A549 (cell line): ENCODE measurements at regions not wholly inside any gene's neighbourhood (a gene's known extent, or its start where the extent isn't known, plus 50 kb on each side); places are given as distances from the start of the nearest gene placed in this dataset.

Experiments
- ATAC-seq, 2 experiments: fragments of 200-7000 bp in 1 of 2; fragments of >200 bp in 1 of 2; cut with Nextera tagmentation in 1 of 2; cut with Tn5 transposase in 1 of 2; 3 replicates each; pipeline versions ENCODE4 v1.8.0 to v1.9.1; 2018 to 2020; ENCODE audit warnings: mild to moderate bottlenecking in 1 of 2, moderate library complexity in 1 of 2
- CTCF ChIA-PET: fragments of 300-600 bp; sonication (Branson Sonifier 250); formaldehyde crosslinking; extraction: SDS; loops from one replicate; lab custom pipeline; 2021; ENCODE audit warnings: antibody characterized with exemption, inconsistent platforms; lab: Yijun Ruan, JAX
- POLR2A ChIA-PET: fragments of 350-600 bp; formaldehyde crosslinking; extraction: SDS; loops from one replicate; lab custom pipeline; 2021; ENCODE audit warnings: antibody characterized with exemption, inconsistent platforms; lab: Yijun Ruan, JAX
- DNase-seq, 2 experiments: peaks; one replicate each; pipeline versions ENCODE4 v3.0.0 to v3.0.0-alpha.2; 2011 to 2016; ENCODE audit warnings: low read depth in 1 of 2, low spot score in 1 of 2
- FAIRE-seq: peaks from 2 replicates; lab custom pipeline; 2011; peaks lifted over from hg19 to GRCh38; lab: Jason Lieb, UNC
- H3K27ac ChIP-seq, 2 experiments: fragments of >200 bp; sonication (Bioruptor Twin); formaldehyde crosslinking; 3 replicates each; pipeline ENCODE4 v1.5.1; 2016 to 2017
- H3K4me1 ChIP-seq: fragments of >200 bp; sonication (Bioruptor Twin); formaldehyde crosslinking; 3 replicates; pipeline ENCODE4 v1.6.1; 2016
- H3K4me2 ChIP-seq: fragments of >200 bp; sonication (Bioruptor Twin); formaldehyde crosslinking; 3 replicates; pipeline ENCODE4 v1.6.1; 2016
- H3K4me3 ChIP-seq: fragments of >200 bp; sonication (Bioruptor Twin); formaldehyde crosslinking; 3 replicates; pipeline ENCODE4 v1.5.1; 2016
- H3K9me3 ChIP-seq: fragments of >200 bp; sonication (Bioruptor Twin); formaldehyde crosslinking; 3 replicates; pipeline ENCODE4 v1.6.1; 2016
- CEBPB ChIP-seq, 2 experiments: fragments of >200 bp in 1 of 2; sonication (Bioruptor Twin) in 1 of 2; formaldehyde crosslinking in 1 of 2; IDR thresholded peaks; 2 replicates each; pipeline ENCODE4 v1.6.1; 2012 to 2016
- HOXA7 ChIP-seq: fragments of 250-450 bp; sonication (Bioruptor Pico); IDR thresholded peaks from 2 replicates; pipeline ENCODE4 v1.5.0; 2020; ENCODE audit warnings: mild to moderate bottlenecking, moderate library complexity
- HOXB13 ChIP-seq: fragments of 250-450 bp; sonication (Bioruptor Pico); IDR thresholded peaks from 2 replicates; pipeline ENCODE4 v1.5.0; 2020; ENCODE audit warnings: low read depth, mild to moderate bottlenecking, moderate library complexity
- HOXB5 ChIP-seq: fragments of 250-450 bp; sonication (Bioruptor Pico); IDR thresholded peaks from 2 replicates; pipeline ENCODE4 v1.5.0; 2020; ENCODE audit warnings: mild to moderate bottlenecking, moderate library complexity
- KDM5A ChIP-seq: fragments of 200-600 bp; sonication (generic); IDR thresholded peaks from 2 replicates; pipeline ENCODE4 v1.6.1; 2016; ENCODE audit warnings: antibody characterized with exemption, mild to moderate bottlenecking
- RAD21 ChIP-seq, 2 experiments: fragments of >200 bp in 1 of 2; sonication (Bioruptor Twin) in 1 of 2; formaldehyde crosslinking in 1 of 2; IDR thresholded peaks in 1 of 2; conservative IDR thresholded peaks in 1 of 2; 2 replicates in 1 of 2; 3 replicates in 1 of 2; pipeline ENCODE4 v1.6.1; 2012 to 2018; ENCODE audit warnings: inconsistent platforms in 1 of 2
- RARB ChIP-seq: fragments of 250-450 bp; sonication (Bioruptor Pico); IDR thresholded peaks from 2 replicates; pipeline ENCODE4 v1.8.0; 2021; ENCODE audit warnings: mild to moderate bottlenecking, moderate library complexity
- RCOR1 ChIP-seq: fragments of 150-350 bp; IDR thresholded peaks from 2 replicates; pipeline ENCODE4 v1.6.1; 2014; ENCODE audit warnings: antibody characterized with exemption, low read length, low read depth
- ZFP36 ChIP-seq: fragments of 450-650 bp; IDR thresholded peaks from 2 replicates; pipeline ENCODE4 v1.6.1; 2014; ENCODE audit warnings: borderline replicate concordance; ENCODE audit not compliant: partially characterized antibody
- ZSCAN20 ChIP-seq: fragments of 250-450 bp; sonication (Bioruptor Pico); IDR thresholded peaks from 2 replicates; pipeline ENCODE4 v1.8.0; 2022; ENCODE audit warnings: mild to moderate bottlenecking, moderate library complexity
- WGBS: methylation state at CpG from one replicate; pipeline ENCODE4 v1.1.6; 2017; ENCODE audit errors: missing lambda C conversion rate; 5-methylcytosine and 5-hydroxymethylcytosine counted together
- TF ChIP-seq, protein P1 (sequence below): fragments of >200 bp; sonication (Bioruptor Twin); formaldehyde crosslinking; IDR thresholded peaks from 3 replicates; pipeline ENCODE4 v1.6.1; 2016
- TF ChIP-seq, protein P2 (sequence below): fragments of 450-650 bp; IDR thresholded peaks from 2 replicates; pipeline ENCODE4 v1.6.1; 2014; ENCODE audit warnings: antibody characterized with exemption
- TF ChIP-seq, protein P3 (sequence below): fragments of 200-600 bp; sonication (generic); IDR thresholded peaks from 2 replicates; pipeline ENCODE4 v1.6.1; 2016; ENCODE audit warnings: antibody characterized with exemption, mild to moderate bottlenecking, moderate library complexity
- TF ChIP-seq, protein P4 (sequence below): fragments of >200 bp; sonication (Bioruptor Twin); formaldehyde crosslinking; IDR thresholded peaks from 3 replicates; pipeline ENCODE4 v1.5.1; 2016
- TF ChIP-seq, protein P5 (sequence below): fragments of 250-450 bp; sonication (Bioruptor Pico); IDR thresholded peaks from 2 replicates; pipeline ENCODE4 v1.5.0; 2021; ENCODE audit warnings: mild to moderate bottlenecking, moderate library complexity, borderline replicate concordance

DNA sequence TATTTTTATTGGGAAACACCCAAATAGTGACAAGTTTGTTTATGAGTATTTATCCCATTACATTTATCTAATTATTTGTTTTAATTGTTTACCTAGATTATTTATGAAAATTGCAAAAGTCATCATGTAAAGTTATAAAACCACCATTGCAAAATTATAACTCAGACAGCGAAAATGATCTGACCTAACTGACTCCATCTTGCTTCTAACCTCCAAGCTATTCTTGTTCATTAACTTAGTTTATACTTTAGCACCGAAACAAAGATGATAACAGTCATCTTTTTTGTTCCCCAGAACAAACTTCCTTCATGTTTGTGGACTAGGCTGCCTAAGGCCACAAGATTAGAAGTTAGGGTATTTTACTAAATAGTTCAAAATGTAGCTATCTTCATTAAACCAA is 190.8 kb downstream of the FASLG start:
- Histone ChIP-seq H3K4me1 (no peaks in the 10 kb centered on the region), H3K9me3 (no peaks in the 10 kb centered on the region), H3K27ac (no peak overlapping the region), H3K4me2 (no peak overlapping the region), H3K4me3 (no peak overlapping the region)
- DNase-seq (no peak), ATAC-seq (no peak), FAIRE-seq (no peak)
- ChIA-PET POLR2A (no interaction called here), CTCF (interaction anchor here (1.4 kb wide), 1 partner anchor 23 kb away, joined by 4 read pairs; no protein-coding TSS in a partner anchor)
- TF ChIP-seq, protein P1, sequence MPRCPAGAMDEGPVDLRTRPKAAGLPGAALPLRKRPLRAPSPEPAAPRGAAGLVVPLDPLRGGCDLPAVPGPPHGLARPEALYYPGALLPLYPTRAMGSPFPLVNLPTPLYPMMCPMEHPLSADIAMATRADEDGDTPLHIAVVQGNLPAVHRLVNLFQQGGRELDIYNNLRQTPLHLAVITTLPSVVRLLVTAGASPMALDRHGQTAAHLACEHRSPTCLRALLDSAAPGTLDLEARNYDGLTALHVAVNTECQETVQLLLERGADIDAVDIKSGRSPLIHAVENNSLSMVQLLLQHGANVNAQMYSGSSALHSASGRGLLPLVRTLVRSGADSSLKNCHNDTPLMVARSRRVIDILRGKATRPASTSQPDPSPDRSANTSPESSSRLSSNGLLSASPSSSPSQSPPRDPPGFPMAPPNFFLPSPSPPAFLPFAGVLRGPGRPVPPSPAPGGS, result no peak
- TF ChIP-seq HOXB13 (CRISPR knock-in tag), result no peak
- TF ChIP-seq HOXA7 (CRISPR knock-in tag), result no peak
- no peak for TF ChIP-seq HOXB5
- TF ChIP-seq, protein P2, sequence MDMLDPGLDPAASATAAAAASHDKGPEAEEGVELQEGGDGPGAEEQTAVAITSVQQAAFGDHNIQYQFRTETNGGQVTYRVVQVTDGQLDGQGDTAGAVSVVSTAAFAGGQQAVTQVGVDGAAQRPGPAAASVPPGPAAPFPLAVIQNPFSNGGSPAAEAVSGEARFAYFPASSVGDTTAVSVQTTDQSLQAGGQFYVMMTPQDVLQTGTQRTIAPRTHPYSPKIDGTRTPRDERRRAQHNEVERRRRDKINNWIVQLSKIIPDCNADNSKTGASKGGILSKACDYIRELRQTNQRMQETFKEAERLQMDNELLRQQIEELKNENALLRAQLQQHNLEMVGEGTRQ, result no peak
- WGBS, result 85% methylated on average over 2 of the region's 2 CpGs

DNA sequence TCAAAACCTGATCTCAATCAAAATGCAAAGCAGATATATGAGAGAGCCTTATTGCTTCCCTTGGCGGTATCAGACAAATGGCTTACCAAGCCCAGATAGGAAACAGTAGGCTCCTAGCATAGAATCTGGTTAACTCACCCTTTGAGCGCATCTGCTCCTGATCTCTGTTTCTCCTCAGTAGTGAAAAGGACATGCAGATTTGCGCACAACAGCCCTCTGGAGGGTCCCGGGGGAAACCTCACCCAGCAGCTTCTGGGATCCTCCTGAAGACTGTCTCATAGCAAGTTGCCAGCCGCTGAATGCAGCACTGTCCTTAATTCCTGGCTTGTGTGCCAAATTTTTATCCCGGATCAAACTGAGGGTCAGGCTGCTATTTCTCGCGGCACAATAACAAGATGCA is 192.2 kb downstream of the FASLG start:
- WGBS, result 97% methylated on average over 8 of the region's 8 CpGs
- Histone ChIP-seq H3K4me1 (no peaks in the 10 kb centered on the region), H3K9me3 (no peaks in the 10 kb centered on the region), H3K4me3 (no peak overlapping the region), H3K4me2 (no peak overlapping the region)
- ChIA-PET POLR2A (no interaction called here), CTCF (interaction anchor here (1.2 to 1.4 kb wide), 2 partner anchors 25 to 351 kb away, joined by 4 to 5 read pairs; no protein-coding TSS in a partner anchor)
- ATAC-seq, result no peak
- DNase-seq, result no peak
- no peak for FAIRE-seq
- TF ChIP-seq ZSCAN20 (CRISPR knock-in tag) (no peak), ZFP36 (no peak), HOXB13 (CRISPR knock-in tag) (no peak), HOXB5 (no peak), RAD21 (conservative IDR thresholded peaks at IDR 0.05 in 1 of 2, IDR thresholded peaks at IDR 0.05 in 1 of 2) (no peak), RCOR1 (no peak), CEBPB (IDR thresholded peaks at IDR 0.05) (no peak), RARB (CRISPR knock-in tag) (no peak), KDM5A (no peak)
- TF ChIP-seq, protein P1, result no peak
- TF ChIP-seq, protein P3, sequence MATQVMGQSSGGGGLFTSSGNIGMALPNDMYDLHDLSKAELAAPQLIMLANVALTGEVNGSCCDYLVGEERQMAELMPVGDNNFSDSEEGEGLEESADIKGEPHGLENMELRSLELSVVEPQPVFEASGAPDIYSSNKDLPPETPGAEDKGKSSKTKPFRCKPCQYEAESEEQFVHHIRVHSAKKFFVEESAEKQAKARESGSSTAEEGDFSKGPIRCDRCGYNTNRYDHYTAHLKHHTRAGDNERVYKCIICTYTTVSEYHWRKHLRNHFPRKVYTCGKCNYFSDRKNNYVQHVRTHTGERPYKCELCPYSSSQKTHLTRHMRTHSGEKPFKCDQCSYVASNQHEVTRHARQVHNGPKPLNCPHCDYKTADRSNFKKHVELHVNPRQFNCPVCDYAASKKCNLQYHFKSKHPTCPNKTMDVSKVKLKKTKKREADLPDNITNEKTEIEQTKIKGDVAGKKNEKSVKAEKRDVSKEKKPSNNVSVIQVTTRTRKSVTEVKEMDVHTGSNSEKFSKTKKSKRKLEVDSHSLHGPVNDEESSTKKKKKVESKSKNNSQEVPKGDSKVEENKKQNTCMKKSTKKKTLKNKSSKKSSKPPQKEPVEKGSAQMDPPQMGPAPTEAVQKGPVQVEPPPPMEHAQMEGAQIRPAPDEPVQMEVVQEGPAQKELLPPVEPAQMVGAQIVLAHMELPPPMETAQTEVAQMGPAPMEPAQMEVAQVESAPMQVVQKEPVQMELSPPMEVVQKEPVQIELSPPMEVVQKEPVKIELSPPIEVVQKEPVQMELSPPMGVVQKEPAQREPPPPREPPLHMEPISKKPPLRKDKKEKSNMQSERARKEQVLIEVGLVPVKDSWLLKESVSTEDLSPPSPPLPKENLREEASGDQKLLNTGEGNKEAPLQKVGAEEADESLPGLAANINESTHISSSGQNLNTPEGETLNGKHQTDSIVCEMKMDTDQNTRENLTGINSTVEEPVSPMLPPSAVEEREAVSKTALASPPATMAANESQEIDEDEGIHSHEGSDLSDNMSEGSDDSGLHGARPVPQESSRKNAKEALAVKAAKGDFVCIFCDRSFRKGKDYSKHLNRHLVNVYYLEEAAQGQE, result no peak
- TF ChIP-seq, protein P4, sequence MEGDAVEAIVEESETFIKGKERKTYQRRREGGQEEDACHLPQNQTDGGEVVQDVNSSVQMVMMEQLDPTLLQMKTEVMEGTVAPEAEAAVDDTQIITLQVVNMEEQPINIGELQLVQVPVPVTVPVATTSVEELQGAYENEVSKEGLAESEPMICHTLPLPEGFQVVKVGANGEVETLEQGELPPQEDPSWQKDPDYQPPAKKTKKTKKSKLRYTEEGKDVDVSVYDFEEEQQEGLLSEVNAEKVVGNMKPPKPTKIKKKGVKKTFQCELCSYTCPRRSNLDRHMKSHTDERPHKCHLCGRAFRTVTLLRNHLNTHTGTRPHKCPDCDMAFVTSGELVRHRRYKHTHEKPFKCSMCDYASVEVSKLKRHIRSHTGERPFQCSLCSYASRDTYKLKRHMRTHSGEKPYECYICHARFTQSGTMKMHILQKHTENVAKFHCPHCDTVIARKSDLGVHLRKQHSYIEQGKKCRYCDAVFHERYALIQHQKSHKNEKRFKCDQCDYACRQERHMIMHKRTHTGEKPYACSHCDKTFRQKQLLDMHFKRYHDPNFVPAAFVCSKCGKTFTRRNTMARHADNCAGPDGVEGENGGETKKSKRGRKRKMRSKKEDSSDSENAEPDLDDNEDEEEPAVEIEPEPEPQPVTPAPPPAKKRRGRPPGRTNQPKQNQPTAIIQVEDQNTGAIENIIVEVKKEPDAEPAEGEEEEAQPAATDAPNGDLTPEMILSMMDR, result no peak
- TF ChIP-seq, protein P5, sequence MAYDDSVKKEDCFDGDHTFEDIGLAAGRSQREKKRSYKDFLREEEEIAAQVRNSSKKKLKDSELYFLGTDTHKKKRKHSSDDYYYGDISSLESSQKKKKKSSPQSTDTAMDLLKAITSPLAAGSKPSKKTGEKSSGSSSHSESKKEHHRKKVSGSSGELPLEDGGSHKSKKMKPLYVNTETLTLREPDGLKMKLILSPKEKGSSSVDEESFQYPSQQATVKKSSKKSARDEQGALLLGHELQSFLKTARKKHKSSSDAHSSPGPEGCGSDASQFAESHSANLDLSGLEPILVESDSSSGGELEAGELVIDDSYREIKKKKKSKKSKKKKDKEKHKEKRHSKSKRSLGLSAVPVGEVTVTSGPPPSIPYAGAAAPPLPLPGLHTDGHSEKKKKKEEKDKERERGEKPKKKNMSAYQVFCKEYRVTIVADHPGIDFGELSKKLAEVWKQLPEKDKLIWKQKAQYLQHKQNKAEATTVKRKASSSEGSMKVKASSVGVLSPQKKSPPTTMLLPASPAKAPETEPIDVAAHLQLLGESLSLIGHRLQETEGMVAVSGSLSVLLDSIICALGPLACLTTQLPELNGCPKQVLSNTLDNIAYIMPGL (CRISPR knock-in tag), result no peak
- TF ChIP-seq, all 56 proteins: peak for 0
- no peak overlapping the region for H3K27ac ChIP-seq
